B cell (primary cell): ENCODE measurements at regions not wholly inside any gene's neighbourhood (a gene's known extent, or its start where the extent isn't known, plus 50 kb on each side); places are given as distances from the start of the nearest gene placed in this dataset.
"Not testable (repeated sequence)": the region's sequence is repeated elsewhere in the genome, so short reads cannot be mapped to it uniquely, and the experiment has no call there.

Experiments used
- ATAC-seq: fragments of 200-7000 bp; cut with Tn5 transposase; one replicate; pipeline ENCODE4 v1.10.0; 2021; ENCODE audit warnings: low read depth, mild to moderate bottlenecking, moderate number of reproducible peaks, moderate library complexity
- CTCF ChIA-PET: fragments of 350-600 bp; sonication (Branson Sonifier 250); formaldehyde crosslinking; loops from one replicate; lab custom pipeline; 2021; ENCODE audit warnings: antibody characterized with exemption, inconsistent platforms; lab: Charles Lee
- POLR2A ChIA-PET: fragments of 350-600 bp; sonication (Branson Sonifier 250); formaldehyde crosslinking; loops from one replicate; lab custom pipeline; 2021; ENCODE audit warnings: antibody characterized with exemption; lab: Charles Lee
- DNase-seq: peaks from one replicate; pipeline ENCODE4 v3.0.0; 2013
- H2AFZ ChIP-seq: 2 replicates; pipeline ENCODE4 v1.6.1; 2012; ENCODE audit warnings: mild to moderate bottlenecking, low read depth, low read length; ENCODE audit not compliant: insufficient read depth, poor library complexity, severe bottlenecking
- H3K27ac ChIP-seq, 2 donors: 1 replicate in 1 of 2; 2 replicates in 1 of 2; pipeline ENCODE4 v1.5.1; 2012 to 2013; ENCODE audit warnings: low read length in 2 of 2, mild to moderate bottlenecking in 2 of 2, moderate library complexity in 1 of 2
- H3K27me3 ChIP-seq, 4 experiments: fragments of 200-600 bp in 1 of 4; sonication (generic) in 1 of 4; replicated peaks in 1 of 4; 1 replicate in 2 of 4; 2 replicates in 2 of 4; pipeline versions ENCODE4 v1.6.1 to v1.7.0; 2013 to 2016; ENCODE audit warnings: low read length in 3 of 4, mild to moderate bottlenecking in 2 of 4, mixed read lengths in 1 of 4, moderate library complexity in 1 of 4; ENCODE audit not compliant: insufficient read depth in 4 of 4, control insufficient read depth in 3 of 4; ENCODE audit errors: control extremely low read depth in 1 of 4
- H3K36me3 ChIP-seq, 2 experiments: replicated peaks in 1 of 2; 1 replicate in 1 of 2; 2 replicates in 1 of 2; pipeline versions ENCODE4 v1.6.1 to v1.7.1; 2013; ENCODE audit warnings: low read length in 1 of 2; ENCODE audit not compliant: insufficient read depth in 2 of 2, control insufficient read depth in 1 of 2; ENCODE audit errors: control extremely low read depth in 1 of 2, extremely low read depth in 1 of 2
- H3K4me1 ChIP-seq, 2 donors: fragments of 200-600 bp in 1 of 2; sonication (generic) in 1 of 2; 1 replicate in 1 of 2; 2 replicates in 1 of 2; pipeline versions ENCODE4 v1.5.1 to v1.6.1; 2013 to 2017; ENCODE audit warnings: low read length in 2 of 2; ENCODE audit not compliant: control insufficient read depth in 2 of 2, insufficient read depth in 2 of 2
- H3K4me2 ChIP-seq: replicated peaks from 2 replicates; pipeline ENCODE3; 2012; ENCODE audit warnings: mild to moderate bottlenecking, low read depth, low read length; ENCODE audit not compliant: poor library complexity, severe bottlenecking
- H3K4me3 ChIP-seq, 5 experiments: fragments of 200-600 bp in 1 of 5; sonication (generic) in 1 of 5; 1 replicate in 3 of 5; 2 replicates in 2 of 5; pipeline versions ENCODE4 v1.5.1 to v1.7.0; 2011 to 2016; ENCODE audit warnings: low read length in 4 of 5, mild to moderate bottlenecking in 4 of 5, low read depth in 2 of 5, control low read depth in 1 of 5, moderate library complexity in 1 of 5; ENCODE audit not compliant: insufficient read depth in 1 of 5; ENCODE audit errors: control extremely low read depth in 1 of 5, extremely low read depth in 1 of 5
- H3K79me2 ChIP-seq: fragments of 200-600 bp; sonication (generic); one replicate; pipeline ENCODE4 v1.6.0; 2016; ENCODE audit warnings: low read length; ENCODE audit not compliant: control insufficient read depth, insufficient read depth
- H3K9ac ChIP-seq: fragments of 200-600 bp; sonication (generic); 2 replicates; pipeline ENCODE4 v1.6.1; 2017; ENCODE audit warnings: mild to moderate bottlenecking, low read length, moderate library complexity
- H3K9me3 ChIP-seq, 3 donors: one replicate each; pipeline versions ENCODE4 v1.6.1 to v1.7.1; 2013; ENCODE audit warnings: low read length in 2 of 3; ENCODE audit not compliant: control insufficient read depth in 2 of 3, insufficient read depth in 1 of 3; ENCODE audit errors: control extremely low read depth in 1 of 3
- H4K20me1 ChIP-seq: 2 replicates; pipeline ENCODE4 v1.6.0; 2012; ENCODE audit warnings: mild to moderate bottlenecking, low read length; ENCODE audit not compliant: insufficient read depth, control insufficient read depth, poor library complexity, severe bottlenecking
- H3K27ac Mint-ChIP-seq: one replicate; pipeline ENCODE4 v1.8.0; 2021; ENCODE audit warnings: mixed read lengths
- H3K27me3 Mint-ChIP-seq: one replicate; pipeline ENCODE4 v1.8.0; 2021; ENCODE audit warnings: mixed read lengths
- H3K4me1 Mint-ChIP-seq: one replicate; pipeline ENCODE4 v1.8.0; 2021; ENCODE audit warnings: mixed read lengths
- H3K4me3 Mint-ChIP-seq: one replicate; pipeline ENCODE4 v1.8.0; 2021; ENCODE audit warnings: mixed read lengths
- H3K9me3 Mint-ChIP-seq: one replicate; pipeline ENCODE4 v1.8.0; 2022; ENCODE audit warnings: mixed read lengths; ENCODE audit not compliant: insufficient read depth
- CTCF ChIP-seq: fragments of 200-600 bp; IDR thresholded peaks from one replicate; pipeline ENCODE4 v1.8.0; 2022; ENCODE audit warnings: antibody characterized with exemption, mild to moderate bottlenecking
- EZH2 ChIP-seq: IDR thresholded peaks from 2 replicates; pipeline ENCODE4 v1.6.1; 2012; ENCODE audit warnings: borderline replicate concordance, low read depth, mild to moderate bottlenecking, moderate library complexity, low read length; ENCODE audit not compliant: insufficient read depth, poor library complexity, severe bottlenecking
- WGBS: methylation state at CpG from one replicate; pipeline ENCODE4 v1.1.5; 2013; ENCODE audit warnings: missing lambda C conversion rate; ENCODE audit not compliant: insufficient coverage; 5-methylcytosine and 5-hydroxymethylcytosine counted together
- intact Hi-C: fragments of 100-400 bp; cut with micrococcal nuclease; formaldehyde crosslinking; loops from one replicate; pipeline ENCODE4 v1.10.0; 2022

- DNase-seq (no peak), ATAC-seq (no peak)
- no peak overlapping the region for H3K4me3 Mint-ChIP-seq
- H4K20me1 ChIP-seq, result no peaks in the 10 kb centered on the region
- H3K27me3 Mint-ChIP-seq, result no peaks in the 10 kb centered on the region
- 40% methylated on average over 3 of the region's 3 CpGs for WGBS
- ChIA-PET CTCF (interaction anchor here (2.8 kb wide), 1 partner anchor 1277 kb away, joined by 11 read pairs; the partner anchor contains the start of gene ZPBP), POLR2A (no interaction called here)
- no peak for TF ChIP-seq EZH2
- no peak for TF ChIP-seq CTCF
- no peak overlapping the region for H3K4me3 ChIP-seq
- no peak overlapping the region for H3K27ac ChIP-seq
- no peaks in the 10 kb centered on the region for H3K9me3 ChIP-seq
- no peak overlapping the region for H2AFZ ChIP-seq
- H3K4me2 ChIP-seq, result no peak overlapping the region
- H3K27ac Mint-ChIP-seq, result no peak overlapping the region
- H3K79me2 ChIP-seq, result no peaks in the 10 kb centered on the region
- H3K27me3 ChIP-seq, result no peaks in the 10 kb centered on the region
- H3K9me3 Mint-ChIP-seq, result no peaks in the 10 kb centered on the region
- intact Hi-C loops, result loop anchor here (5.0 kb wide), 1 partner anchor 1277 kb away; the partner anchor contains the start of gene ZPBP
- H3K36me3 ChIP-seq, result no peaks in the 10 kb centered on the region
- no peaks in the 10 kb centered on the region for H3K4me1 ChIP-seq
- no peaks in the 10 kb centered on the region for H3K4me1 Mint-ChIP-seq
- no peak overlapping the region for H3K9ac ChIP-seq
Measured at GRCh38 chr7:51369746-51370145, 53.1 kb upstream of the COBL start.

- H3K4me3 ChIP-seq, H3K27ac Mint-ChIP-seq, H2AFZ ChIP-seq, H3K36me3 ChIP-seq, H3K4me1 Mint-ChIP-seq, ATAC-seq, H3K27me3 Mint-ChIP-seq, H3K9me3 Mint-ChIP-seq, H3K79me2 ChIP-seq, H4K20me1 ChIP-seq, H3K27ac ChIP-seq, H3K4me1 ChIP-seq, H3K9me3 ChIP-seq, H3K4me2 ChIP-seq, H3K27me3 ChIP-seq, H3K9ac ChIP-seq, DNase-seq, H3K4me3 Mint-ChIP-seq, POLR2A ChIA-PET: not testable (repeated sequence)
- CTCF ChIA-PET, result interaction anchor here (2.8 kb wide), 1 partner anchor 1276 kb away, joined by 11 read pairs; the partner anchor contains the start of gene ZPBP
- 67% methylated on average over 3 of the region's 3 CpGs for WGBS
- intact Hi-C loops, result loop anchor here (5.0 kb wide), 1 partner anchor 1277 kb away; the partner anchor contains the start of gene ZPBP
Measured at GRCh38 chr7:51369228-51369627, 52.6 kb upstream of the COBL start.
